H9 (cell line): ENCODE measurements at regions not wholly inside any gene's neighbourhood (a gene's known extent, or its start where the extent isn't known, plus 50 kb on each side); places are given as distances from the start of the nearest gene placed in this dataset.

ENCODE experiments used
- DNase-seq: peaks from one replicate; pipeline ENCODE4 v3.0.0-alpha.2; 2017
- H2AFZ ChIP-seq: one replicate; pipeline ENCODE4 v1.6.1; 2013; ENCODE audit warnings: mild to moderate bottlenecking, low read length, control low read depth, moderate library complexity
- H2AK5ac ChIP-seq: 2 replicates; pipeline ENCODE4 v1.6.1; 2013; ENCODE audit warnings: low read length, control low read depth, mixed read lengths; ENCODE audit not compliant: insufficient read length
- H2BK120ac ChIP-seq: one replicate; pipeline ENCODE4 v1.6.1; 2013; ENCODE audit warnings: low read depth, mild to moderate bottlenecking, low read length, control low read depth, inconsistent platforms; ENCODE audit not compliant: poor library complexity, severe bottlenecking
- H2BK12ac ChIP-seq: 2 replicates; pipeline ENCODE4 v1.6.1; 2013; ENCODE audit warnings: low read length, control low read depth, mixed read lengths, low read depth; ENCODE audit not compliant: insufficient read length
- H2BK15ac ChIP-seq: 2 replicates; pipeline ENCODE4 v1.6.1; 2013; ENCODE audit warnings: low read depth, low read length, control low read depth
- H2BK20ac ChIP-seq: one replicate; pipeline ENCODE4 v1.6.1; 2013; ENCODE audit warnings: low read depth, mild to moderate bottlenecking, low read length, control low read depth, inconsistent platforms; ENCODE audit not compliant: poor library complexity, severe bottlenecking
- H2BK5ac ChIP-seq: 2 replicates; pipeline ENCODE4 v1.6.1; 2013; ENCODE audit warnings: low read length, control low read depth, mixed read lengths; ENCODE audit not compliant: insufficient read length
- H3K14ac ChIP-seq: 2 replicates; pipeline ENCODE4 v1.6.1; 2013; ENCODE audit warnings: low read length, control low read depth; ENCODE audit not compliant: insufficient read depth
- H3K18ac ChIP-seq: 2 replicates; pipeline ENCODE4 v1.6.1; 2013; ENCODE audit warnings: low read depth, mild to moderate bottlenecking, mixed read lengths, low read length, control low read depth; ENCODE audit not compliant: insufficient read length
- H3K23ac ChIP-seq: 2 replicates; pipeline ENCODE4 v1.6.1; 2013; ENCODE audit warnings: low read length, control low read depth, mixed read lengths, low read depth; ENCODE audit not compliant: insufficient read length
- H3K23me2 ChIP-seq: 2 replicates; pipeline ENCODE4 v1.6.1; 2013; ENCODE audit warnings: low read depth, mild to moderate bottlenecking, mixed read lengths, low read length, control low read depth; ENCODE audit not compliant: insufficient read length, poor library complexity, severe bottlenecking
- H3K27ac ChIP-seq: 2 replicates; pipeline ENCODE4 v1.5.1; 2013; ENCODE audit warnings: low read length, control low read depth, mixed read lengths, low read depth; ENCODE audit not compliant: insufficient read length
- H3K27me3 ChIP-seq: 2 replicates; pipeline ENCODE4 v1.6.1; 2013; ENCODE audit warnings: low read length, control low read depth, inconsistent platforms; ENCODE audit not compliant: insufficient read depth
- H3K4ac ChIP-seq: 2 replicates; pipeline ENCODE4 v1.6.1; 2013; ENCODE audit warnings: low read depth, mild to moderate bottlenecking, control low read depth, inconsistent platforms, low read length, moderate library complexity
- H3K4me1 ChIP-seq: 2 replicates; pipeline ENCODE4 v1.6.1; 2013; ENCODE audit warnings: low read length, control low read depth, inconsistent platforms; ENCODE audit not compliant: insufficient read depth
- H3K4me2 ChIP-seq: 2 replicates; pipeline ENCODE4 v1.6.1; 2013; ENCODE audit warnings: low read length, control low read depth, mixed read lengths; ENCODE audit not compliant: insufficient read length, insufficient read depth
- H3K56ac ChIP-seq: 2 replicates; pipeline ENCODE4 v1.6.1; 2013; ENCODE audit warnings: low read depth, mild to moderate bottlenecking, mixed read lengths, low read length, control low read depth; ENCODE audit not compliant: insufficient read length
- H3K79me1 ChIP-seq: 2 replicates; pipeline ENCODE4 v1.6.1; 2013; ENCODE audit warnings: low read depth, mild to moderate bottlenecking, moderate library complexity, low read length, control low read depth, inconsistent platforms; ENCODE audit not compliant: insufficient read depth, poor library complexity, severe bottlenecking
- H3K79me2 ChIP-seq: 2 replicates; pipeline ENCODE4 v1.6.1; 2013; ENCODE audit warnings: low read length, control low read depth, inconsistent platforms; ENCODE audit not compliant: insufficient read depth
- H3K9ac ChIP-seq: 2 replicates; pipeline ENCODE4 v1.6.1; 2013; ENCODE audit warnings: low read length, control low read depth, mixed read lengths; ENCODE audit not compliant: insufficient read length; ENCODE audit errors: extremely low read depth
- H3K9me3 ChIP-seq: one replicate; pipeline ENCODE4 v1.6.1; 2013; ENCODE audit warnings: low read depth, low read length, inconsistent platforms; ENCODE audit not compliant: control insufficient read depth
- H3T11ph ChIP-seq: one replicate; pipeline ENCODE4 v1.6.1; 2013; ENCODE audit warnings: mild to moderate bottlenecking, low read length, control low read depth, inconsistent platforms
- H4K20me1 ChIP-seq: one replicate; pipeline ENCODE4 v1.6.1; 2013; ENCODE audit not compliant: control insufficient read depth, insufficient read length, insufficient read depth
- H4K5ac ChIP-seq: 2 replicates; pipeline ENCODE4 v1.6.1; 2013; ENCODE audit warnings: low read depth, mild to moderate bottlenecking, mixed read lengths, low read length, control low read depth; ENCODE audit not compliant: insufficient read length
- H4K8ac ChIP-seq: replicated peaks from 2 replicates; pipeline ENCODE4 v1.6.1; 2013; ENCODE audit warnings: low read length, control low read depth, mixed read lengths, low read depth; ENCODE audit not compliant: insufficient read length
- H4K91ac ChIP-seq: 2 replicates; pipeline ENCODE4 v1.6.1; 2013; ENCODE audit warnings: low read depth, mild to moderate bottlenecking, moderate library complexity, mixed read lengths, low read length, control low read depth; ENCODE audit not compliant: insufficient read length
- H3K27ac Mint-ChIP-seq, 3 experiments: 2 replicates in 2 of 3; 3 replicates in 1 of 3; pipeline ENCODE4 v1.8.0; 2020 to 2021; ENCODE audit warnings: mixed read lengths in 3 of 3, mild to moderate bottlenecking in 1 of 3, moderate library complexity in 1 of 3
- H3K27me3 Mint-ChIP-seq: 2 replicates; pipeline ENCODE4 v1.8.0; 2021; ENCODE audit warnings: low read depth, mild to moderate bottlenecking, moderate library complexity, mixed read lengths
- H3K36me3 Mint-ChIP-seq, 3 experiments: 2 replicates in 2 of 3; 3 replicates in 1 of 3; pipeline ENCODE4 v1.8.0; 2020 to 2021; ENCODE audit warnings: low read depth in 3 of 3, mixed read lengths in 3 of 3; ENCODE audit not compliant: insufficient read depth in 1 of 3
- H3K4me1 Mint-ChIP-seq, 2 experiments: 2 replicates each; pipeline ENCODE4 v1.8.0; 2020; ENCODE audit warnings: mixed read lengths in 2 of 2
- H3K4me3 Mint-ChIP-seq, 2 experiments: 2 replicates in 1 of 2; 3 replicates in 1 of 2; pipeline ENCODE4 v1.8.0; 2020 to 2021; ENCODE audit warnings: mild to moderate bottlenecking in 2 of 2, mixed read lengths in 2 of 2, moderate library complexity in 1 of 2
- H3K9me3 Mint-ChIP-seq, 2 experiments: 2 replicates in 1 of 2; 3 replicates in 1 of 2; pipeline ENCODE4 v1.8.0; 2020; ENCODE audit warnings: mild to moderate bottlenecking in 2 of 2, mixed read lengths in 2 of 2, moderate library complexity in 1 of 2
- CTCF ChIP-seq: fragments of 200-600 bp; sonication (generic); conservative IDR thresholded peaks from 3 replicates; pipeline ENCODE4 v1.8.0; 2021; ENCODE audit warnings: antibody characterized with exemption, mild to moderate bottlenecking

GRCh38 chrX:33784548-33784947, 347.6 kb downstream of the FAM47A start:
- no peaks in the 10 kb centered on the region for H4K20me1 ChIP-seq
- H3K27me3 ChIP-seq, result no peaks in the 10 kb centered on the region
- peaks cover 0 to 36% of the 10 kb centered on the region in 2 experiments; a peak in 3 of 5 replicates for H3K9me3 Mint-ChIP-seq
- H2AFZ ChIP-seq, result no peak overlapping the region
- H2AK5ac ChIP-seq, result no peak overlapping the region
- H4K91ac ChIP-seq, result no peak overlapping the region
- H3K14ac ChIP-seq, result no peak overlapping the region
- no peak overlapping the region for H3K4ac ChIP-seq
- H3K79me2 ChIP-seq, result no peaks in the 10 kb centered on the region
- H2BK120ac ChIP-seq, result no peak overlapping the region
- H3K56ac ChIP-seq, result no peak overlapping the region
- no peak overlapping the region for H3T11ph ChIP-seq
- H3K4me1 ChIP-seq, result no peaks in the 10 kb centered on the region
- H3K23me2 ChIP-seq, result no peaks in the 10 kb centered on the region
- no peak overlapping the region for H3K27ac ChIP-seq
- no peak overlapping the region for H3K9ac ChIP-seq
- H2BK12ac ChIP-seq, result no peak overlapping the region
- no peak overlapping the region for H2BK20ac ChIP-seq
- H3K27ac Mint-ChIP-seq, result no peak overlapping the region
- no peak for DNase-seq
- H3K27me3 Mint-ChIP-seq, result no peaks in the 10 kb centered on the region
- no peaks in the 10 kb centered on the region for H3K79me1 ChIP-seq
- H3K4me2 ChIP-seq, result no peak overlapping the region
- H3K4me3 Mint-ChIP-seq, result no peak overlapping the region
- no peak overlapping the region for H2BK15ac ChIP-seq
- peaks cover 5 to 9% of the 10 kb centered on the region in 2 experiments; a peak in 3 of 4 replicates for H3K4me1 Mint-ChIP-seq
- no peak for TF ChIP-seq CTCF
- H2BK5ac ChIP-seq, result no peak overlapping the region
- H3K9me3 ChIP-seq, result no peaks in the 10 kb centered on the region
- H3K23ac ChIP-seq, result no peak overlapping the region
- no peak overlapping the region for H4K5ac ChIP-seq
- no peaks in the 10 kb centered on the region; a peak in 1 of 7 replicates for H3K36me3 Mint-ChIP-seq
- no peak overlapping the region for H3K18ac ChIP-seq
- H4K8ac ChIP-seq, result no peak overlapping the region
